Activated T-cell treated with anti-CD3 and anti-CD28 coated beads for 24 hours (primary cell): ENCODE measurements at regions not wholly inside any gene's neighbourhood (a gene's known extent, or its start where the extent isn't known, plus 50 kb on each side); places are given as distances from the start of the nearest gene placed in this dataset.

Experiments
- DNase-seq: peaks from one replicate; pipeline ENCODE4 v3.0.0-alpha.2; 2020; ENCODE audit warnings: low read depth

DNA sequence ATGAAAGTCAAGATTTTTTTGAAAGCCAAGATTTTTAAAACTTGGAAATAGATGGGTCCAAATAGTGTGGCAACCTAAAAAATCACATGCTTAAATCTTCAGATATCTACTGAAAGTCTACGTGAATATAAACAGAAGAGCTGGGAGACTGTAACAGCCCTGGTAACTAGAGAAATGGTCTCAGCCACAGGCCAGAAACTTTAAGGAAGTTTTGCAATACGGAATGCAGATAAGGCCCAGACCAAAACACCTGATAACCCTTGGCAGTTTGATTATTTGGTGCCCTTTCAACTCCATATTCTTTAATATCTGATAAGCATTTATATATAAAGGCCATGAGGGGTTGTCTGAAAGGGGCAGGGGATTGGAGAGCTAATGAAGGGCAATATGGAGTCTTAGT, 537.3 kb upstream of the TGFBR2 start:
- no peak for DNase-seq

- no peak for DNase-seq
Observed at GRCh38 chr3:30073040-30073439, 533.4 kb upstream of the TGFBR2 start.

GRCh38 chr3:30073622-30074021, 532.8 kb upstream of the TGFBR2 start:
- no peak for DNase-seq

- DNase-seq: no peak
Observed at GRCh38 chr3:30075514-30075913, 530.9 kb upstream of the TGFBR2 start.

DNA sequence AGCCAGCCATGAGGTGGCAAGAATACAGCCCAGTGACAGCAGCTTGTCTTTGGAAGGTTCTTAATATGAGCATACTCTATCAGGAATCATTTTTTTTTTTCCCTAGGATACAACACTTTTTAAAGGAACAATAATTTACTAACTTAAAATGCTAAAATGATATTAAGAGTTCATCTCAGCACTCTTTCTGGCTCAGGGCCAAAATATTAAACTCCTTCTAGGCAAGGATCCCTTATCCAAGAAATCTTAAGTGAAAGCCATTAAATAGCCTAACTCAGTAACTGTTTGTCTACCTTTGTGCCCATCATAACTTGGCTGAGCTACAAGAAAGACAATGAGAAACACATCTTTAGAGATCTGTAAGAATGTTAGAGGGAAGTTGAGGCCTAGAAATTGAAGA, 529.5 kb upstream of the TGFBR2 start:
- DNase-seq: no peak

- DNase-seq: no peak
Observed at GRCh38 chr3:30077746-30078145, 528.7 kb upstream of the TGFBR2 start.

GRCh38 chr3:30078736-30079135, 527.7 kb upstream of the TGFBR2 start:
- DNase-seq: no peak

GRCh38 chr3:30081904-30082303, 524.5 kb upstream of the TGFBR2 start:
- DNase-seq: no peak

- no peak for DNase-seq
Observed at GRCh38 chr3:30082652-30083051, 523.7 kb upstream of the TGFBR2 start.

DNA sequence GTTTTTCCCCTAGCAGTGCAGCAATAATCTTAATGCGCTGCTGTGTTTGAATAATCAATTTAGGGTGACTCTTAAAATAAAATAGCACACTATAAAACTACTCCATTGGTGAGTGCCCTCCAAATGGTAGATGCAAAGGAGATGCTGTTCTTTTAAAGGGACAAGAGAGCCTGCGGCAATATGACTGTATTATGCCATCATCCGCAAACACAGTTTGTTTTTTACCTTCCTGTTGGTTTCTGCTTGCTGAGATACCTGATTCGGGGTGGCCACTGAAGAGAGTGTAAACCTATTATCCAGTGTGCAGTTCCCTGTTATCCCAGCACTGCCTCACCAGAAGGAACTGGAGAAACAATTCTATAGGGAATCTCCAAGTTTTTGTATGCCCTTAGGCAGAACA, 523.1 kb upstream of the TGFBR2 start:
- DNase-seq: no peak

- DNase-seq: no peak
Observed at GRCh38 chr3:30084316-30084715, 522.1 kb upstream of the TGFBR2 start.

DNA sequence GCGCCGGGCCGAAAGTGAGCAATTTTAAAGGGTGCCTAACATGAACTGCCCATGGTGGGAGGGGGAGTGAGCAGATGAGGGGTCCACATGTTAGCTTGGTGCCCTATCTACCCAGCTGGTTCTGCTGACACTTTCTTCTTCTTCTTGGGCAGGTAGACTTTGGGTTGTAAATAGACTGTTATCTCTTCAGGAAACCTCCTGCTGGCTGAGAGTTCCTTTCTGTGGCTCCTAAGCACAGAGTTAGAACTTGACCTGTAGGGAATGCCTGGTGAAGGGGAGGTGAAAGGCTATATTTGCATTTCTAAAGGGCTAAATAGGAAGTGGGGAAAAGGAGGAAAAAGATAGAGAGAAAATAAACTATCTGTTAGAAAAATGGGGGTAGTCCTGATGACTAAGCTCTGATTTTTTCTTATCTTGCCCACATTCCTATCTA, 521.4 kb upstream of the TGFBR2 start:
- no peak for DNase-seq

- no peak for DNase-seq
Observed at GRCh38 chr3:30085486-30085885, 520.9 kb upstream of the TGFBR2 start.

DNA sequence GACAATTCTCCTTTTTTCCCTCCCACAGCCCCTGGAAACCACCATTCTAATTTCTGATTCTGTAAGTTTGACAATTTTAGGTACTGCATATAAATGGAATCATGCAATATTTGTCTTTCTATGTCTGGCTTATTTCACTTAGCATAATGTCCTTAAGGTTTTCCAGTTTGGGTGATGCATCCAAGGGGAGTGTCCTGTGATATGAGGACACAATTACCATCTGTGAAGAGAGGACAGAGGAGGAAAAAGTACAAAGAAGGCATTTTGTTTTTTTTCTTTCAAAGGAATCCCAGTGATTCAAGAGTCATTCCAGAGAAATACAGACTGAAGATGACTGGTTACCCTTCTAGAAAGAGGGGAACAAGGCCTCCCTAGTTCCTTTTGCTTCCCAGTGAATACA, 514.7 kb upstream of the TGFBR2 start:
- DNase-seq: no peak

- DNase-seq: no peak
Observed at GRCh38 chr3:30097022-30097650, 509.3 kb upstream of the TGFBR2 start.

- no peak for DNase-seq
Observed at GRCh38 chr3:30098243-30098642, 508.2 kb upstream of the TGFBR2 start.

DNA sequence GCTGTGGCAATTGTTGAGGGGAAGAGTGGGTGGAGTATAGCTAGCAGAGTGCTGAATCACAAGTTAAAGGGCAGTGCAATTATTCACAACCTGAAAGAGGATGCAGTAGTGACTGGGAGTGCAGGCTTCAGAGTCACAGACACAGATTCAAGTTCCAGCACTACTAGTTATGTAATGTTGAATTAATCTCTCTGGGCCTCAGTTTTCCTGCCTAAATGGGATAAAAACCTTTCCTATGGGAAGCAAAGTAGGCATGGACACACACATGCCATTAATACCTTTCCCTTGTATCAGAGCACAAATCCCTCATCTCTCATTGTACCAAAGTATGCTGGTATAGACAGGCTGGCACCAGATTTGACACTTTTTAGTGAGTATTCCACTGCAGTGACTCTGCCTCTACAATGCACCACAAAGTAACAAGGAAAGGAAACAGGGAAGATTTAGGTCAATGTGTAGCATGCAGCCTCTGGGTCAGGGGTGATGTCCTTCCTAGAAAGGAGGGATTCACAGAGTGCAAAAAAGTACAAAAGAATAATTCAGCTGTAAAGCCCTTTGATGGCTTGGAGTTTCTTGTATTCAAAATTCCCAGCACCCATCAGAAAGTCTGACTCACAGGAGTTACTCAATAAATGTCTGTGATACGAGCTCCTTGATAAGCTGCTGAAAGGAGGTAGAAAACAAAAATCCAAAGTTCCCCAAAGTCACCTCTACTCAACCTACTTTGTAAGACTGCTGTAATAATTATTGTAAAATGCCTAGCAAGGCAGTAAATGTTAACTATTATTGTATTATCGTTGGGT, 507.5 kb upstream of the TGFBR2 start:
- no peak for DNase-seq

GRCh38 chr3:30102356-30102755, 504.0 kb upstream of the TGFBR2 start:
- no peak for DNase-seq

DNA sequence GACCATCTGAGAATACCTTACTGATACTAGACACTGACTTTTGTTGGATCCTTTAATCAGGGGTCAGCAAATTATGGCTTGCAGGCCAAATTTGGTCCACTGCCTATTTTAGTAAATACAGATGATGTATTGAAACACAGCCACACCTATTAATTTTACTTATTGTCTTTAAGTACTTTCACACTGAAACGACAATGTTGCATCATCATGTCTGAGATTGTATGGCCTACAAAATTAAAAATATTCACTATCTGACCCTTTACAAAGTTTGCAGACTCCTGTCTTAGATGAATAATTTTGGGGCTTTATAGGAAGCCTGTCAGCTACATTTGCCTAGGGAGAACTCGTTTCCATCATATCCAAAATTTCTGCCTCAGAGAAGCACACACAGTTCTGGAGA, 503.2 kb upstream of the TGFBR2 start:
- no peak for DNase-seq

DNA sequence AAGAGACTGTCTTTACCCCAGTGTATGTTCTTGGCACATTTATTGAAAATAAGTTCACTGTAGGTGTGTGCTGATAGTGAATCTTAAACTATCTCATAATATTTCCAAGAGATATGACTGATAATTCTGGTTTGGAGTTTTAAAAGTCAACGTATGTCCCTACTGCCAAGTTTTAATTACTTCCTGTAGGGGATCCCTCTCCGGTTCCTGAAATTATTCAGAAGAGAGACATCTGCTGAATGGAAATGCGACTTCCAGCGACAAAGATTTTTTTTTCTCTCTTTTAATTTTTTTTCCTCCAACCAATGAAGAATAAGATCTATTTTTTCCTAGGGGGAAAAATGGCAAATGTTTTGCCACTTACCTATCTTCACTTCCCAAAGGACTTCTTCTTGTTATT, 498.9 kb upstream of the TGFBR2 start:
- no peak for DNase-seq

DNA sequence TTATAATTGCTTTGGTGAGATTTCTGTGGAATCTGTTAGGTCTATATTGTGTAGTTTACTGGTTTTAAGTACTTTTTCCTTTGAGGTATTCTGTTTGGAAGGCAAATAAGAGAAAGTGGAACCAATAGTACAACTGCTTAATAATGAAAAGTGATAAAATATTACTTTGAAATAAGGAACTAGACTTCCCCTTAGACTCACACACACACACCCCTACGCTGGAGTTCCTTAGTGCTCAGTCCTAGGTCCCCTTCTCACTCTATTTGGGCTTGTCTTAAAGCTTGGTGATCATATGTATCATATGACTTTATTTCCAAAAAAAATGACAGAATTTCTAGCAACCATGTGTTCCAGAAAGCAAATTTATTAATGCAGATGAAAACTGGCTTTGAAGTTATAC, 494.0 kb upstream of the TGFBR2 start:
- DNase-seq: no peak

- DNase-seq: no peak
Observed at GRCh38 chr3:30112902-30113484, 493.4 kb upstream of the TGFBR2 start.

DNA sequence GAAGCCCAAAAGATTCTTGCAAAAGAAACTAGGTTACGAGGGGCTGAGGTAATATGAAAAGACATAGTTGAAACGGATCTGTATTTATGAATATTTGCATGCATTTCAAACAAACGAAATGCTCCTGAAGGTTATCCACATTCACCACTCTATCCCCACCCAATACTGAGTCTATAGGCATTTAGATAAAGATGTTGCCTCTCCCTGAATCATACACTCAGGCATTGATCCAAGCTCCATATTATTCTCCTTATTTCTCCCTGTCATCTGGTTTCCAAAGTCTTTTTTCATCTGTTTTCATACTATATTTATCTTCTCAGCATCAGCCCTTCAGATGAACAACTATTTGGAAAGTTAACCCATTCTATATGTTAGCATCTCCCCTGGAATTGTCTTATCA, 492.5 kb upstream of the TGFBR2 start:
- DNase-seq: no peak

GRCh38 chr3:30114918-30115317, 491.5 kb upstream of the TGFBR2 start:
- no peak for DNase-seq
